Body of pancreas (tissue), 4 donors: ENCODE measurements at regions not wholly inside any gene's neighbourhood (a gene's known extent, or its start where the extent isn't known, plus 50 kb on each side); places are given as distances from the start of the nearest gene placed in this dataset.
"Not testable (repeated sequence)": the region's sequence is repeated elsewhere in the genome, so short reads cannot be mapped to it uniquely, and the experiment has no call there.

Source experiments
- ATAC-seq: fragments of 150-250 bp; one replicate; pipeline ENCODE4 v1.9.1; 2016
- DNase-seq, 4 donors: peaks; one replicate each; pipeline ENCODE4 v3.0.0-alpha.2; 2019
- H3K27ac ChIP-seq, 4 donors: fragments of 200-600 bp; sonication (generic); 1 replicate in 3 of 4; 2 replicates in 1 of 4; pipeline versions ENCODE4 v1.5.1 to v1.6.1; 2016 to 2019; ENCODE audit warnings: mild to moderate bottlenecking in 1 of 4, mixed read lengths in 1 of 4, moderate library complexity in 1 of 4
- H3K27me3 ChIP-seq, 2 donors: fragments of 200-600 bp; sonication (generic); one replicate each; pipeline ENCODE4 v1.6.0; 2016; ENCODE audit warnings: mild to moderate bottlenecking in 1 of 2
- H3K36me3 ChIP-seq, 2 donors: fragments of 200-600 bp; sonication (generic); replicated peaks in 1 of 2; 2 replicates each; pipeline ENCODE4 v1.5.1; 2016; ENCODE audit warnings: low read depth in 2 of 2; ENCODE audit not compliant: insufficient read depth in 1 of 2
- H3K4me1 ChIP-seq: fragments of 200-600 bp; sonication (generic); one replicate; pipeline ENCODE4 v1.6.0; 2016
- H3K4me3 ChIP-seq, 2 donors: fragments of 200-600 bp; sonication (generic); 1 replicate in 1 of 2; 2 replicates in 1 of 2; pipeline ENCODE4 v1.5.1; 2016 to 2019
- H3K9me3 ChIP-seq, 3 donors: fragments of 200-600 bp; sonication (generic); 1 replicate in 2 of 3; 2 replicates in 1 of 3; pipeline ENCODE4 v1.5.1; 2016
- CTCF ChIP-seq, 7 experiments: fragments of 450-650 bp in 4 of 7; fragments of 200-600 bp in 3 of 7; sonication (generic) in 3 of 7; IDR thresholded peaks; one replicate each; pipeline ENCODE4 v1.5.1; 2016 to 2019; ENCODE audit warnings: antibody characterized with exemption in 7 of 7
- POLR2A ChIP-seq, 3 donors: fragments of 450-650 bp; IDR thresholded peaks; one replicate each; pipeline ENCODE4 v1.6.1; 2016; ENCODE audit warnings: antibody characterized with exemption in 3 of 3, mild to moderate bottlenecking in 2 of 3
- WGBS, 2 donors: methylation state at CpG; one replicate each; pipeline ENCODE4 v1.1.5; 2017; 5-methylcytosine and 5-hydroxymethylcytosine counted together
- intact Hi-C: fragments of 100-400 bp; cut with DNase I; formaldehyde crosslinking; loops from one replicate; pipeline ENCODE4 v1.15.1; 2023

GRCh38 chr5:172508471-172509404 lies 54.4 kb upstream of the SH3PXD2B start:
- ATAC-seq (no peak), DNase-seq (no peak)
- Histone ChIP-seq H3K9me3 (no peaks in the 10 kb centered on the region), H3K36me3 (no peaks in the 10 kb centered on the region), H3K27me3 (peaks cover 0 to 4% of the 10 kb centered on the region in 2 donors), H3K4me3 (no peak overlapping the region), H3K4me1 (no peaks in the 10 kb centered on the region), H3K27ac (no peak overlapping the region)
- intact Hi-C loops = no loop called here
- no peak for TF ChIP-seq POLR2A (IDR thresholded peaks at IDR 0.05)
- TF ChIP-seq CTCF (IDR thresholded peaks at IDR 0.05) = no peak
- WGBS, 2 donors = 75 to 82% methylated on average over 9 to 12 of the region's 12 CpGs

GRCh38 chr5:172507485-172507884 lies 53.2 kb upstream of the SH3PXD2B start:
- DNase-seq, ATAC-seq, H3K4me1 ChIP-seq, intact Hi-C loops, H3K9me3 ChIP-seq, H3K27ac ChIP-seq, H3K27me3 ChIP-seq, H3K36me3 ChIP-seq, H3K4me3 ChIP-seq: not testable (repeated sequence)
- 76 to 85% methylated on average over 5 to 8 of the region's 8 CpGs for WGBS, 2 donors

GRCh38 chr5:172506921-172507320 lies 52.6 kb upstream of the SH3PXD2B start:
- Histone ChIP-seq H3K4me1 (no peaks in the 10 kb centered on the region), H3K27me3 (peaks cover 0 to 4% of the 10 kb centered on the region in 2 donors), H3K36me3 (no peaks in the 10 kb centered on the region), H3K9me3 (no peaks in the 10 kb centered on the region), H3K27ac (no peak overlapping the region), H3K4me3 (no peak overlapping the region)
- WGBS, 2 donors = 82 to 98% methylated on average over 2 of the region's 2 CpGs
- intact Hi-C loops = no loop called here
- ATAC-seq (no peak), DNase-seq (no peak)
- no peak for TF ChIP-seq POLR2A (IDR thresholded peaks at IDR 0.05)
- no peak for TF ChIP-seq CTCF (IDR thresholded peaks at IDR 0.05)

GRCh38 chr5:172506251-172506650 lies 51.9 kb upstream of the SH3PXD2B start:
- Histone ChIP-seq H3K27me3 (peaks cover 0 to 4% of the 10 kb centered on the region in 2 donors), H3K4me3 (no peak overlapping the region), H3K9me3 (no peaks in the 10 kb centered on the region), H3K36me3 (no peaks in the 10 kb centered on the region), H3K4me1 (no peaks in the 10 kb centered on the region), H3K27ac (no peak overlapping the region)
- no peak for DNase-seq
- intact Hi-C loops = no loop called here
- WGBS, 2 donors = 43 to 51% methylated on average over 7 of the region's 7 CpGs
- TF ChIP-seq CTCF (IDR thresholded peaks at IDR 0.05) (no peak), POLR2A (IDR thresholded peaks at IDR 0.05) (no peak)
- no peak for ATAC-seq

GRCh38 chr5:172505845-172506244 lies 51.5 kb upstream of the SH3PXD2B start:
- Histone ChIP-seq H3K4me3 (no peak overlapping the region), H3K9me3 (no peaks in the 10 kb centered on the region), H3K36me3 (no peaks in the 10 kb centered on the region), H3K4me1 (no peaks in the 10 kb centered on the region), H3K27me3 (peaks cover 0 to 4% of the 10 kb centered on the region in 2 donors), H3K27ac (no peak overlapping the region)
- ATAC-seq (no peak), DNase-seq (no peak)
- TF ChIP-seq CTCF (IDR thresholded peaks at IDR 0.05) (no peak), POLR2A (IDR thresholded peaks at IDR 0.05) (no peak)
- 44 to 47% methylated on average over 7 of the region's 7 CpGs for WGBS, 2 donors
- intact Hi-C loops = no loop called here
